ENCODE measurements at regions not wholly inside any gene's neighbourhood (a gene's known extent, or its start where the extent isn't known, plus 50 kb on each side); places are given as distances from the start of the nearest gene placed in this dataset.
A peak's percentile ranks its signal among the peaks of the same experiment; 100 is the strongest.

DNA sequence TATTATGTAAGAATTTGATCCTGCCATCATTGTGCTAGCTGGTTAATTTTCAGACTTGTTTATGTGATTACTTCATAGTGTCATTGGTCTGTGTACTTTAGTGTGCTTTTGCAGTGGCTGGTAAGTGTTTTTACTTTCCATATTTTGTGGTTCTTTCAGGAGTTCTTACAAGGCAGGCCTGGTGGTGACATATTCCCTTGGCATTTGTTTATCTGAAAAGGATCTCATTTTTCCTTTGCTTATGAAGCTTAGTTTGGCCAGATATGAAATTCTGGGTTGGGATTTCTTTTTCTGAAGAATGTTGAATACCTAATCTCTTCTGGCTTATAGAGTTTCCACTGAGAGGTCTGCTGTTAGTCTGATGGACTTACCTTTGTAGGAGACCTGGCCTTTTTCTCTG, 72.8 kb upstream of the MC4R start:
- DNase-seq (ENCODE audit: low read depth), result no peak

DNA sequence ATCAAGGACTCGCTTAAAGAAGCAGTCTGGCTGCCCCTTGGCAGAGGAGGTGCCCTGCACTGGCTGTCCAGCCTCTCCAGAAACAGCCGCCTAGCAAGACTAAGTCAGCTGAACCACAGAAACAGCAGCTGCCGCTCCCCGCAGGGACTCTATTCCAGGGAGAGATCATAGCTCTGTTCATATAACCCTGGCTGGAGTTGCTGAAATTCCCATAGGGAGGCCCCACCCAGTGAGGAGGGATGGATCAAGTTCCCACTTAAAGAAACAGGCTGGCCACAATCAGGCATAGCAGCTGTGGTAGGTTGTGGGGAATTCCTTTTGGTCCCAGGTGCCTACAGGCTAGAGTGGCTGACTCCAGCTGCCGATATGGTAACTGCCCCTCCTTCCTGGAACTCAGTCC, 74.2 kb upstream of the MC4R start:
- DNase-seq (ENCODE audit: low read depth), result no peak

DNA sequence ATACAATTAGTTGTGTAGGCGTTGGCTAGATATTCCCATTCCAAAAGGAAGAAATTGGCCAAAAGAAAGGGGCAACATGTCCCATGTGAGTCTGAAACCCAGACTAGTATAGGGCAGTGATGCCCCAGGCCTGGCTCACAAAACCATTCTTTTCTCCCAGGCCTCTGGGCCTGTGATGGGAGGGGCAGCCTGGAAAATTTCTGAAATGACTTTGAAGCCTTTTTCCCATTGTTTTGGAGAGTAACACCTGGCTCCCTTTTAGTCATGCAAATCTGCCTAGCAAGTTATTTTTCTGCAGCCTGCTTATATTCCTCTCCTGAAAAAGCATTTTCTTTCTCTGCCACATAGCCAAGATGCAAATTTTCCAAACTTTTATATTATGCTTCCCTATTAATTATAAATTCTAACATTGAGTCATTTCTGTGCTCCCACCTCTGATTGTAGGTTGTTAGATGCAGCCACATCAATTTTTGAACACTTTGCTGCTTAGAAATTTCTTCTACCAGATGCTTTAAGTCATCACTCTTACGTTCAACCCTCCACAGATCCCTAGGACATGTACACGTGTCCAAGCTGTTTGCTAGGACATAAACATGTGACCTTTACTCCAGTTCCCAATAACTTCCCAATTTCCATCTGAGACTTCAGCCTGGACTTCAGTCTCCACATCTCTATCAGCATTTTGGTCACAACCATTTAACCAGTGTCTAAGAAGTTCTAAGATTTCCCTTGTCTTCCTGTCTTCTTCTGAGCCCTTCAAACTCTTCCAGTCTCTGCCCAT, 76.1 kb upstream of the MC4R start:
- no peak for DNase-seq (ENCODE audit: low read depth)

DNA sequence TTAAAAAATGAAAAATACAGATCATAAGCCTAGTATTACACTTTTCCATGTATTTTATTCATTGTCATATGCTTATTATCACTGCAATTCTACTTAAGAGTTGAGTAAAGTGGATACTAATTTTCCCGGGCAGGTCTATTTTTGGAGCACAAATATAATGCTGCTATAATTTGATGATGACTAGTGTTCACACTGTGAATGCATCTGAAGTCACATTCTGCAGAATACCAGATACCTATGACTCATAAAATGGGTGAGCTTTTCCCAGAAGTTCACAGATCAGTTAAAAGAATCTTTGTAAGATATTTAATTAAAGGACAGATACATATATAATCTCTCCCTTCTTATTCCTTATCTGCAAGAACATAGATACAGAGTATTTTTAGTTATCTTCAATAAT, 79.8 kb upstream of the MC4R start:
- DNase-seq (ENCODE audit: low read depth), result peak; percentile 1

DNA sequence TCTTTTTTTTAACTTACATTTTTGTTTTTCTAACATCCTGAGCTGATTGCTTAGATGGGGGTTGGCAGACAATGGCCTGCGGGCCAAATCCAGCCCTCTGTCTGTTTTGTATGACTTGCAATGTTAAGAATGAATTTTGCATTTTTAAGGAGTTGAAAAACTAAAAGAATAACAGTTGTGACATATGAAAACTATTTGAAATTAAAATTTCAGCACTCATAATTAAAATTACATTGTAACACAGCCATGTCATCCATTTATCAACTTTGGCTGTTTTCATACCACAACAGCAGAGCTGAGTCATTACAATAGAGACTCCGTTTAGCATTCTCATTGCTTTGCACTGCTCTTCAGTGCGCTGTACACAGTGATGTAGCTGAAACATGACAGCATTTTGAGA, 94.1 kb upstream of the MC4R start:
- DNase-seq (ENCODE audit: low read depth), result no peak

DNA sequence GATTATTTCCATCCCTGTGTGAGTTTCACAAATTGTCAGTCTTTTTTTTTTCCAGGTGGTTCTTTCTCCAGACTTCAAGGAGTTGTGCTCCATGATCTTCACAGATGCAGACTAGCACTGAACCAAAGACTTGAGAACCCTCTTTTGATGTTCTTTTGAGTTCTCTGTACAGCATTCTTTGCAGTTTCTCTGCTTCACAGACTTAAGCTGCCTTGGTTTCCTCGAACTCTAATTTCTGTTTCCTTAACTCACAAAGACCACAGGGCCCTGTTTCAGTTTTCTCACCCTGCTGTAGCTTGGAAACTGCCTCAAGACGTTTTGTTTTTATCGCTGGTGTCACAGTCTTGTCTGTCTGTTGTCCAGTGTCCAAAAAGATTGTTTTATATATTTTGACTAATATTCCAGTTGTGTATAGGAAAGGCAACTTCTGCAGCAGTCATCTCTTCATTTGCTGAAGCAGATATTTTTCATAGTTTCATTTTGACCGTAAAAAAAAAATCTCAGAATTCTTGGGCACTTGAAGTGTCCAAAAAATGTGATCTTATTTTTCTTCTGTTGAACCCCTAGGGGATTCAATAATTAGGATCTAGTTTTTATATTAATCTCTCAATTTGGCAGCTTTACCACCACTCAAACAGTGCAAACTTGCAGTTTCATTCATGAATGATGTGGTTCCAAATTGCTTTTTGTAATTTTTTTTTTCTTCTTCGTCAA, 97.0 kb upstream of the MC4R start:
- DNase-seq (ENCODE audit: low read depth), result no peak

DNA sequence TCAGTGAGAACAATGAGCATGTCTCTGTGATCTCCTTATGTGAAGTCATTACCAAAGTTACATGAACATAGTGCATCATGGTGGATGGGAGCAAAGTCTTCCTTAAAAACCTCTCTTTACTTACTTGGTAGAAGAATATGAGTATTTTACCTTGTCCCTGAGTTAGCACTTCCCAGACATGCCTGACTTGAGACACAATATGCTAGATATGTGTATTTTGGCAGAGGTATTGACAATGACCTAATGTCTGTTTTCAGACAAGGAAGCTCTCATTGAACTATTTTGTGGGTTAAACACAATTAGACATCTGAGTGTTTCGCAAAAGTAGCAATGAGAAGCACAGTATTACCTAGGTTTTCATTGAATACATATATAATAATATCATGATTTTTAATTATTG, 99.1 kb upstream of the MC4R start:
- no peak for DNase-seq (ENCODE audit: low read depth)

DNA sequence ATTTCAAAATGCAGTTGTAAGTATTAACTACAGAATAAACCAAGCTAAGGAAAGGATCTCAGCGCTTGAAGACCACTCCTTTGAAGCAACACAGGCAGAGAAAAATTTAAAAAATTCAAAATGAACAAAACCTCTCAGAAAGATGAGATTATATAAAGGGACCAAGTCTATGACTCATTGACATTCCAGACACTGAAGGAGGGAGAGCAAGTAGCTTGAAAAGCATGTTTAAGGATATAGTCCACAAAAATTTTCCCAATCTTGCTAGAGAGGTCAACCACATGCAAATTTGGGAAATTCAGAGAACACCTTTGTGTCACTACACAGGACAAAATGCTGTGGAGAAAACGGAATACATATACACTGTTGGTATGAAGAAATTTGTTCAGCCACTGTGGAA, 112.6 kb upstream of the MC4R start:
- DNase-seq (ENCODE audit: low read depth), result peak; percentile 1

DNA sequence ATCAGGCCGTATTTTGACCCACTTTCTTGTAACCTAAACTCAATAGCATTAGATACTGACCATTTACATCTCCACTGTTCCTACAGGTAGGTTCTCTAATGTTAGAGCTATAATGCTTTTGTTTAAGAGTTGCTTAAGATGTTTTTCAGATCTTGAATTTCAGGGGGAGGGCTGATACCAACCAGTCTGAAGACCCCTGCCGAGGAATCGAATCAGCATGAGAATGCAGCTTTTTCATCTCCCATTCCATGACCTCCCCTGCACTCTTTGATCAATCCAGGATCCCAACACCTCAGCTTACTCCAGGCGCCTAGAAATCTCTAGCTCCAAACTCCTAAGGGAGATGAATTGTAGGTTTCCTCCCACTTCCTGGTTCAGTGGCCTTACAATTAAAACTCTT, 120.5 kb upstream of the MC4R start:
- DNase-seq (ENCODE audit: low read depth), result no peak

DNA sequence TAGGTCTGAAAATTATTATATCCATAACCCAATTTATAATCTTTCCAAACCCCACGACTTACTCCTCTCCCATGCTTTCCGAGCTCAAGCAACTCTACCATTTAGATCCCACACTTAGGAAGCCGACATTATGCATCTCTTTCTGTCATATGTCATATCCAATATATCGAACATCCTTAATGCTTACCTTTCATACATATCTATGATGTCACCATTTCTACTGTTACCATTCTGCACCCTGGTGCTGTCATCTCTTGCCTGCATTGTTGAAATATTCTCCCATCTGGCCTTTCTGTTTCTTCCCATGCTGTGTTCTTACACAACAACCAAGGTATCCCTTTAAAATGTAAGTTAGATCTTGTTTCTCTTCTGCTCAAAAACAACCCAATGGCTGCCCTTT, 127.1 kb upstream of the MC4R start:
- no peak for DNase-seq (ENCODE audit: low read depth)

DNA sequence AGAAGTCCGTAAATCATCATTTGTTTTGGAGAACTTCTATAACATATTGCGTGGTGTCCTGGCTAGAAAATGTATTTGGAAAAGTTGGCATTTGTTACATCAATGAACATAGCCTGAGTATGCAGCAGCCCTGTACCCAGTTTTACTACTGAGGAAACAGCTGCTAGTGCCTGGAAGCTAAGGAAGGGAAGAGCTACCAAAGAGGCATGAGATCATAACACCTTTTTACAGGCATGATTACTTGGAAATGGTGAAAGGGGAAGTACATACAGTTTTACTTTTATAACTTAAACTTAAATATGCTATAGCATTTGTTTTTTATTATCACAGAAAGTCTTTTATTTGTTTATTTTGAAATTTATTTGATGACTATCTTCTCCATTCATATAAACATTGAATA, 128.4 kb upstream of the MC4R start:
- DNase-seq (ENCODE audit: low read depth), result no peak

DNA sequence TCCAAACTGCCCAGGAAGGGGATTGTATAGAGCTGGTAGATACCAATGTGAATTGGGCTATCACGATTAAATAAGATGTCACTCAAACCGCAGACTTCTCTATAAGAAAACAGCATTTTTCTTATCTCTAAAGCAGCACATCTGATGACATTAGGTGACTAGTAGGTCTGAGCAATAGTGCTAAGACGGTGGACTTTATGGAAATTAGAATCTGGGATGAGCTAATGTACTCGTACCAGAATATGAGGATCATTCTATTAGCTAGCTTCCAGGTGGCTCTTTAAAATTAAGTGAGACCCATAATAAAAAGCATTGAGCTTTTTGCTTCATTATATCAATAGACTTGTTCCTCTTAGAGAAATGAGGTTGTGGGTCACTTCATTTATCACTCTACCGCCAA, 130.0 kb upstream of the MC4R start:
- DNase-seq (ENCODE audit: low read depth), result no peak

DNA sequence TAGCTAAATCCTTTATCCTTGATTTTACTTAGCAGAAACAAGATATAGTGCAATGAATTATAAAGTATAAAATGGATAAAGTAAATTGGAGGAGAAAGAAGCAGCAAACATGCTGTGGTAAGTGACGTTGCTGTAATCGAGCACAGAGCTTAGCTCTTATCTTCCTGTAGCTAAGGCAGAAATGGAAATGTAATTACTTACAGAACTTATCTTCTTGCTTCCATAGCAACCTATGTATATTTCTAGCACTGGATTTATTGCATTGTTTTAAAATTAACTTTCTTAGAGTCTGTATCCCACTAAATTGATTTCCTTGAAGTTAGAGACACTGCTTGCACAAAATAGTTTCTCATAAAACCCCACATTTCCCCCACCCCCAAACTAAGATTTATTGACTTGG, 130.6 kb upstream of the MC4R start:
- DNase-seq (ENCODE audit: low read depth), result no peak

DNA sequence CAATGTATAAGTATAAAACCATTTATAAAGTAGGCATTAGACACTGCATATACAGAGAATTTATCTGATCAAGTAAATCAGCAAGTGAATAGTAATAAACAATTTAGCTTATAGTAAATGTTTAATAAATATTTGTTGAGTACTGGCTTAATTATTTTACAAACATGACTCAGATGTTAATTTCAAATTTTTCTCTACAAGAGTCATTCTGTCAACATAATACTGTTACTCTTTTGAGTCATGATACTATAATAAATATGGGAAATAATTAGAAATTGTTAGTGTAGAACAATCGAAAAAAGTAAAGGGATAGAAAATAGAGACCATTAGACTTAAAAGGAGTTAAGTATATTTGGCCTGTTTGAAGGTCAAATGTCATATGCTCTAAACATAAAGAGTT, 133.6 kb upstream of the MC4R start:
- DNase-seq (ENCODE audit: low read depth), result no peak

DNA sequence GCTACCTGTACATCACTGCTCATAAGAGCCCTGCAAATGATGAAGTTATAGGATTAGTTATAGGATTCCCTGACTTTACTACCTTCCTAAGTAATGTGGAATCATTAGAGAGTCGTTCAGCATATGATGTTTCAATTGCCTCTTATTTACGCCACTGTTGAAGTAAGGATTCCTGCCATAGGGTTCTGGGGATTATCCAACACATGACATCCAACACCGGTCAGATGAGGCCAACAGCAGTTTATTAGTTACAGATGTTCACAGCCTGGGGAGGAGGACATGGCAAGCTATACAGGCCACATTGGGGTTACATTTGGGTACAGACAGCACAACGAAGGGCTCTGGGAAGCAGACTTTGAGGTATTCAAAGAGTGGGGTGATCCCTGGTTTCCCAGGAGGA, 134.1 kb upstream of the MC4R start:
- DNase-seq (ENCODE audit: low read depth), result no peak

DNA sequence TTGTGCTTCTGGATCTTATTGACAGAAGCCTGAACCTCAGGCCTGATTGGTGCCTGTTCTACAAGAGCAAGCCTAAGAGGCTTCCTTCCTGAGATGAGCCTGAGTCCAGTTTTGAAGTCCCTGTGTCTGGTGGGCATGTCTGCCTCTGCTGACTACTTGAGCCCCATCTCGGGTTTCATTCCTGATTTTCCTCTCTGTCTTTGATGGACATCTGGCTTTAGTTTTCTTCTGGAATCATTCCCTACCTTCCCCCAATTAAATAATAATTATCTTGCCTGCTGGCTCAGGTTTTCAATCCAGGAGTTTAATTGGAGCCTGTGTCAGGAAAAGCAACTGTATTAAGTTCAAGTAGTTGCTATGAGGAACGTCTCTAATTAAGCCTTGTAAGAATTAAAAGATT, 135.5 kb upstream of the MC4R start:
- DNase-seq (ENCODE audit: low read depth), result no peak

DNA sequence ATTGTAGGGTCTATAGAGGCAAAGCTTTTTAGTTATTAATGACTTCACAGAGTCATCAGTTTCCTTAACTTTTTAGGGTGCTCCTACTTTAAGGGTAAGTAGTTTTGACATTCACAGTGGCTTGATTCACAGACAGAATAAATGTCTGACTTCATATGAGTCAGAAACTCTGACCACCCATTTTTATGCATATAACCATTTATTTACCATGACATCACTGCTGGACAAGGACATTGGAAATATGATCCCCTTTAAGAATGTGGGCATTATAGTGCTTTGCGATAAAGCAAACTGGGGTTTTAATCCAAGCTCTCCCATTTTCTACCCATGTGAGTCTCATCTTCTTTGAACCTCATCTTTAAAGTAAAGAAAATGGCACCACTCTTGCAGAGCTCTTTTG, 162.0 kb upstream of the MC4R start:
- DNase-seq (ENCODE audit: low read depth), result peak; percentile 1

DNA sequence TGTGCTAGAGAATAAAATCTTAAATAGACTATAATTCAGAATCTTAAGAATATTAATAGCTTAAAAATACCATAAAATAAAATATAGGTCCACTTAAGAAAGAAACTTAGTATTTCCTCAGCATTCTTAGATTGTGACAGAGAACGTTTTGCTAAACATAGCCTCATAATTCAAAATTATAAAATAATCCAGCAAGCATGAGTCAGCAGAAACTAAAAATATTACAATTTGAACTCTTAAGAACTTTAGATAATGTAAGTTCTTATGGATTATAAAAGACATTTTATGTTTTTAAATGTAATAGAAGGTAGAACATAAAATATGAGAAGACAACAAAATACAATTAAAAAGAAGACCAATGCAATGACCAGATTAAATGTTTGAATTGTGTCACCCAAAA, 164.5 kb upstream of the MC4R start:
- no peak for DNase-seq (ENCODE audit: low read depth)

DNA sequence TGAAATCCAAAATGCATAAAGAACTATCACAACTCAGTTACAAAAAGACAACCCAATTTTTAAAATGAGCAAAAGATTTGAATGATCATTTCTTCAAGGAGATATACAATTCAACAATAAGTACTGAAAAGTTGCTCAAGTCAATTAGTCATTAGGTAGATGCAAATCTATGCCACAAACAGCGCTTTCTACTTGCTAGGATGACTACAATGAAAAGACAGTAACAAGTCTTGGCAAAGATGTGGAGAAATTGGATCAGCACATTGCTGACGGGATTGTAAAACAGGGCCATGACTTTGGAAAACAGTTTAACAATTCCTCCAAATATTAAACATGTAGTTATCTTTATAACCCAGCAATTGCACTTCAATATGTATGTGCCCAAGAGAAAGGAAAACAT, 166.3 kb upstream of the MC4R start:
- DNase-seq (ENCODE audit: low read depth), result no peak

DNA sequence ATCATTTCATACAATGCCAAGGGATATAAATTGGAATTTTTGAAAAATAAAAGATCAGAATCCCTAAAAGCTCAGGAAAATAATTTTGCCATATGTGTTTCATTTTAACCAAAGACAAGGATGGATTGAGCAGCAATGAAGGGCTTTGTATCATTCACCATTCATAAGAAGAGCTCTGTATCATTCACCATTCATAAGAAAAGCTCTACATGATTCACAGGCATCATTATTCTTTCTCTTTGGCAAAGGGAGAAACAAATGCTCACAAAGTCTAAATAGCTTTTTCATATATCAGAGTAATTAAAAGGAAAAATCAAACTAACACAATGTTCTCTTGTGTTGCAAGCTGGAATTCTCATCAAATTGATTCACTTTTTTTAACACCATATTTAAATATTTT, 169.1 kb upstream of the MC4R start:
- peak; percentile 4 for DNase-seq (ENCODE audit: low read depth)

DNA sequence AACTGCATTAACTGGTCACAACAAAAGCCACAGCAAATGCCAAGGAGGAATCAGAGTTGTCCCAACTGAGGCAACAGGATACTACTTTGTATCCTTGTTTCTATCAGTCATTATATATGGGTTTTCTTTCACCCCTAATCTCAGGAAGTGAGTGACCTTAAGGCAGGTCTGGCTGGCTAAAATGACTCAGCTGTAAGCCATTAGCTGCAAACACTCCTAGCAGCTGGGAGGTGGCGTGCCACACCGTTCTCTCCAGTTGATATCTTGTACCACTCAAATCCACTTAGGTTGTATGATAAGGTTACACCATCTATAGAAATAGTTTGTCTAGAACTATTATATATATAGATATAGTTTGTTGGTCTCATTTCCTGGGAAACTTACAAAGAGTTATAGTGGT, 171.1 kb upstream of the MC4R start:
- DNase-seq (ENCODE audit: low read depth), result peak; percentile 0

DNA sequence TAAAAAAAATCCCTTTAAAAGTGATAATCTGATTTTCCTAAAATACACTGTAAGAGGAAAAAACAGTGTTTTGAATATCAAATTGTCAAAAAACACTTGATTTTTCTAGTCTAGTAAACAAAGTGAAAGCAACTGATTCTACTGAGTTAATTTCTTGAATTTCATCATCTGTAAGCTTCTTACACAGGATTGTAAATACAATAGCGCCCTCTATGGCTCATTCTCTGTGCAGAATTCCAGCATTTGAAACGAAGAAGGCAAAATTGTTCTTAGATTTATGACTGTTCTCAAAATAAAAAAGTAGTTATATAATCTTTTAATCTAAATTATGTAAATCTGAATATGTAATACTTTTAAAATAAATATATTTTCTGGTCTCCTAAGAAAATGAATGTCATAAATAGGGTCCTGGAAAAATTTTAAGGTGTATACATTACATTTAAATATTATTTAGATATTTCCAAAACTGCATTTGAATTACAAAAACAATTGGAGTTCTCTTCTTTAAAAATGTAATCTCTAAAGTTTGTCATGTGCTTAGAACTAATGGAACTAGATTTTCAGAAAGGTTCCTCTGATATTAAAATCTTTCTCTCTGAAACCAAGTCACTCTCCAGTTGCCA, 176.9 kb upstream of the MC4R start:
- peak; percentile 52 for DNase-seq (ENCODE audit: low read depth)

DNA sequence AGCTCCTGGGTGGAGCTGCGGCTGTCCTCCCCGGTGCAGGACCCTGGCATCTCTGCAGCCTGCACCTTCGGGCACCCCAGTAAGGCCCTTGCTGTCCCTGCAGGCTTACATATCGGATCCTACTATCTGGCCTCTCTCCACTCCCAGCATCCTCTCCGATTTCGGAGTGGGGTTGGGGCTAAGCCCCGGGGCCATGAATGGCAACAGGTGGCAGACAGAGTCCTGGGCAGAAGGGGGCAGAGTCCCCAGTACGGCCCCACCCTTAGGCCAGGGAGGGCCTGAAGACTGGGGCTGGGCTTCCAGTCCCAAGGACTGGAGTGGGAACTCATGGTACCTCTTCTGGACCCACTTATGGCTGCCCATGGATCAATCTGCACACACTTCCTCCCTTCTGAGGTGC, 180.4 kb upstream of the MC4R start:
- no peak for DNase-seq (ENCODE audit: low read depth)

All from RPMI7951 (cell line).